ENCODE measurements at regions not wholly inside any gene's neighbourhood (a gene's known extent, or its start where the extent isn't known, plus 50 kb on each side); places are given as distances from the start of the nearest gene placed in this dataset.

GRCh38 chr13:71018544-71018943 lies 848.5 kb downstream of the DACH1 start:
- no peak for TF ChIP-seq CTCF (IDR thresholded peaks at IDR 0.05; ENCODE audit: extremely low read depth, missing control alignments)
- no peak for DNase-seq (ENCODE audit: low spot score)

- no peak for DNase-seq (ENCODE audit: low spot score)
- no peak for TF ChIP-seq CTCF (IDR thresholded peaks at IDR 0.05; ENCODE audit: extremely low read depth, missing control alignments)
Measured at GRCh38 chr13:71017607-71018006, 849.4 kb downstream of the DACH1 start.

GRCh38 chr13:71015516-71015915 lies 851.5 kb downstream of the DACH1 start:
- TF ChIP-seq CTCF (IDR thresholded peaks at IDR 0.05; ENCODE audit: extremely low read depth, missing control alignments): no peak
- DNase-seq (ENCODE audit: low spot score): no peak

- DNase-seq (ENCODE audit: low spot score): no peak
- TF ChIP-seq CTCF (IDR thresholded peaks at IDR 0.05; ENCODE audit: extremely low read depth, missing control alignments): no peak
Measured at GRCh38 chr13:71015021-71015420, 852.0 kb downstream of the DACH1 start.

GRCh38 chr13:71005919-71006318 lies 861.1 kb downstream of the DACH1 start:
- DNase-seq (ENCODE audit: low spot score): no peak
- no peak for TF ChIP-seq CTCF (IDR thresholded peaks at IDR 0.05; ENCODE audit: extremely low read depth, missing control alignments)

- no peak for DNase-seq (ENCODE audit: low spot score)
- no peak for TF ChIP-seq CTCF (IDR thresholded peaks at IDR 0.05; ENCODE audit: extremely low read depth, missing control alignments)
Measured at GRCh38 chr13:70995338-70995737, 871.7 kb downstream of the DACH1 start.

GRCh38 chr13:70994191-70994590 lies 872.8 kb downstream of the DACH1 start:
- no peak for DNase-seq (ENCODE audit: low spot score)
- TF ChIP-seq CTCF (IDR thresholded peaks at IDR 0.05; ENCODE audit: extremely low read depth, missing control alignments): no peak
